ENCODE measurements at regions not wholly inside any gene's neighbourhood (a gene's known extent, or its start where the extent isn't known, plus 50 kb on each side); places are given as distances from the start of the nearest gene placed in this dataset.
A peak's percentile ranks its signal among the peaks of the same experiment; 100 is the strongest.

DNA sequence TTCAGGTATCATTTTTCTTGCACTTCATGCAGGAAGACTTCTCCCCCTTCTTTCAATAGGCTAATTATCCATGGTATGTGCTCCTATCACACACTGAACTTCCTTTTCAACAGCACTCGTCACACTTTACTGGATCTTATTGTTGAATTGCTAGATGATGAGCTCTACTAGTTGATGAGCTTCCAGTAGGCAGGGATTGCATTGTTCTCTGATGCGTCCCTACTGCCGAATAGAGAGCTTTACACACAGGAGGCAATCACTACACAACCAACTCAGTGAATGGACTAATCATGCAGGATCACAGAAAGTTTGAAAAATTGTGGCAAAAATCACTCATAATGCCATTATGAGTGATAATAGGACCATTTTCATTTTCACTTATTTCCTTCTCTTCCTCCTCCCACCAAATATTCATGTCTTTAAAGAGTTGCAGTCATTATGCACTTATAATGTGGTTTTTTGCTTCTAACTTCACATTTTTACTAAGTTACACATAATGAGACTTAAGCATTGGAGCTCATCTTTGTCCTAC is 128.1 kb upstream of the ZNF648 start (continued):
- no peak for TF ChIP-seq ZNF197 (CRISPR knock-in tag; IDR thresholded peaks at IDR 0.05; ENCODE audit: low read depth)
- TF ChIP-seq, protein P1, sequence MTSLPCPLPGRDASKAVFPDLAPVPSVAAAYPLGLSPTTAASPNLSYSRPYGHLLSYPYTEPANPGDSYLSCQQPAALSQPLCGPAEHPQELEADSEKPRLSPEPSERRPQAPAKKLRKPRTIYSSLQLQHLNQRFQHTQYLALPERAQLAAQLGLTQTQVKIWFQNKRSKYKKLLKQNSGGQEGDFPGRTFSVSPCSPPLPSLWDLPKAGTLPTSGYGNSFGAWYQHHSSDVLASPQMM (CRISPR knock-in tag; IDR thresholded peaks at IDR 0.05) = no peak
- TF ChIP-seq SNRNP70 (optimal IDR thresholded peaks at IDR 0.05; ENCODE audit: low read depth, low read length) = no peak
- TF ChIP-seq CBFB (CRISPR knock-in tag; IDR thresholded peaks at IDR 0.05) = no peak

DNA sequence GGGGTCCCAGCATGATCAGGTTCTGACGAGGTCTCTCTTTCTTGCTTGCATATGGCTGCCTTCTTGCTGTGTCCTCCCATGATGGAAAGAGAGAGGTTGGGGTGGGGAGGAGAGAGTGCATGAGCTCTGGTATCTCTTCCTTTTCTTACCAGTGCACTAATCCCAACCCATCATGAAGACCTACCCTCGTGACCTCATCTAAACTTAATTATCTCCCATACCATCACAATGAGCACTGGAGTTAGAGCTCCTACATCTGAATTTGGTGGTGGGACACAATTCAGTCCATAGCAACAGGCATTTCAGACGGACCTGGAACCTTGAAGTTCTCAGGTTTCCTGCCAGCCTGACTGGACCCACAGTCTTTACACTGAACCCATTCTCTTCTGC is 125.2 kb upstream of the ZNF648 start:
- H2AFZ ChIP-seq (ENCODE audit: low read depth, low read length) = no peak overlapping the region
- CTCF ChIA-PET (ENCODE audit: low intra/inter-chr PET ratio) = no interaction called here
- no peaks in the 10 kb centered on the region for H4K20me1 ChIP-seq (replicated peaks; ENCODE audit: control insufficient read depth, insufficient read depth, low read length)
- DNase-seq (ENCODE audit: extremely low read depth in 1 of 4, low spot score in 3 of 4) (no peak), FAIRE-seq (no peak), ATAC-seq (no peak)
- H3K27me3 ChIP-seq (ENCODE audit: control insufficient read depth in 2 of 2, insufficient read depth in 2 of 2, low read length in 2 of 2) = peaks cover 6 to 19% of the 10 kb centered on the region in 2 experiments; a peak in 4 of 5 replicates
- in situ Hi-C loops (cut with MboI) (no loop called here), intact Hi-C loops (cut with micrococcal nuclease) (no loop called here)
- TF ChIP-seq SNRNP70 (optimal IDR thresholded peaks at IDR 0.05; ENCODE audit: low read depth, low read length) = no peak
- TF ChIP-seq, protein P2, sequence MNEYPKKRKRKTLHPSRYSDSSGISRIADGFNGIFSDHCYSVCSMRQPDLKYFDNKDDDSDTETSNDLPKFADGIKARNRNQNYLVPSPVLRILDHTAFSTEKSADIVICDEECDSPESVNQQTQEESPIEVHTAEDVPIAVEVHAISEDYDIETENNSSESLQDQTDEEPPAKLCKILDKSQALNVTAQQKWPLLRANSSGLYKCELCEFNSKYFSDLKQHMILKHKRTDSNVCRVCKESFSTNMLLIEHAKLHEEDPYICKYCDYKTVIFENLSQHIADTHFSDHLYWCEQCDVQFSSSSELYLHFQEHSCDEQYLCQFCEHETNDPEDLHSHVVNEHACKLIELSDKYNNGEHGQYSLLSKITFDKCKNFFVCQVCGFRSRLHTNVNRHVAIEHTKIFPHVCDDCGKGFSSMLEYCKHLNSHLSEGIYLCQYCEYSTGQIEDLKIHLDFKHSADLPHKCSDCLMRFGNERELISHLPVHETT (CRISPR knock-in tag; conservative IDR thresholded peaks at IDR 0.05 in 1 of 2, IDR thresholded peaks at IDR 0.05 in 1 of 2) = 0 out of 4 replicates have a peak, but pooled peaks of 1 of the 2 experiments have one; percentile 28
- H3K4me3 ChIP-seq = no peak overlapping the region
- POLR2A ChIA-PET = interaction anchor here (1.0 kb wide), 1 partner anchor 14 kb away, joined by 3 read pairs; no protein-coding TSS in a partner anchor
- no peaks in the 10 kb centered on the region for H3K4me1 ChIP-seq (replicated peaks in 1 of 2; ENCODE audit: control insufficient read depth in 2 of 2, insufficient read depth in 2 of 2, low read length in 2 of 2)
- H3K4me2 ChIP-seq (ENCODE audit: insufficient read depth, low read length) = no peak overlapping the region
- no TSS peak for BruUV-seq (replicated peaks)
- no peaks in the 10 kb centered on the region; the same call in 1 of the 2 replicates for H3K9me3 ChIP-seq (replicated peaks; ENCODE audit: control insufficient read depth, insufficient read depth, low read depth, low read length)
- no peaks in the 10 kb centered on the region for H3K9me1 ChIP-seq (ENCODE audit: control insufficient read depth, insufficient read depth, low read length)
- no peak overlapping the region for H3K9ac ChIP-seq (ENCODE audit: insufficient read depth in 1 of 2, low read depth in 2 of 2, low read length in 2 of 2)
- no peak overlapping the region for H3K27ac ChIP-seq (ENCODE audit: extremely low read depth, low read depth, low read length)
- no peaks in the 10 kb centered on the region for H3K79me2 ChIP-seq (ENCODE audit: control insufficient read depth, insufficient read depth, low read length)
- 0% methylated on average over 3 of the region's 3 CpGs for WGBS (ENCODE audit: insufficient coverage, low coverage, missing lambda C conversion rate)
- H3K36me3 ChIP-seq (ENCODE audit: control insufficient read depth, insufficient read depth, low read length) = no peaks in the 10 kb centered on the region

Measured in K562 (cell line).